Nephron progenitor cell (in vitro differentiated cells): ENCODE measurements at regions not wholly inside any gene's neighbourhood (a gene's known extent, or its start where the extent isn't known, plus 50 kb on each side); places are given as distances from the start of the nearest gene placed in this dataset.

Source experiments
- DNase-seq: peaks from one replicate; pipeline ENCODE4 v3.0.0; 2021
- H3K27ac Mint-ChIP-seq: 2 replicates; pipeline ENCODE4 v1.8.0; 2021; ENCODE audit warnings: mild to moderate bottlenecking, moderate library complexity, mixed read lengths
- H3K27me3 Mint-ChIP-seq: 2 replicates; pipeline ENCODE4 v1.8.0; 2021; ENCODE audit warnings: mild to moderate bottlenecking, low read depth, mixed read lengths; ENCODE audit not compliant: poor library complexity
- H3K36me3 Mint-ChIP-seq: 2 replicates; pipeline ENCODE4 v1.8.0; 2021; ENCODE audit warnings: low read depth, mixed read lengths
- H3K4me1 Mint-ChIP-seq: 2 replicates; pipeline ENCODE4 v1.8.0; 2021; ENCODE audit warnings: mixed read lengths
- H3K4me3 Mint-ChIP-seq: 2 replicates; pipeline ENCODE4 v1.8.0; 2021; ENCODE audit warnings: mild to moderate bottlenecking, moderate library complexity, mixed read lengths
- H3K9me3 Mint-ChIP-seq: 2 replicates; pipeline ENCODE4 v1.8.0; 2021; ENCODE audit warnings: mild to moderate bottlenecking, moderate library complexity, mixed read lengths
- TF ChIP-seq, protein P1 (sequence below): fragments of 200-600 bp; sonication (generic); IDR thresholded peaks from 2 replicates; pipeline ENCODE4 v1.5.0; 2021; ENCODE audit warnings: antibody characterized with exemption

DNA sequence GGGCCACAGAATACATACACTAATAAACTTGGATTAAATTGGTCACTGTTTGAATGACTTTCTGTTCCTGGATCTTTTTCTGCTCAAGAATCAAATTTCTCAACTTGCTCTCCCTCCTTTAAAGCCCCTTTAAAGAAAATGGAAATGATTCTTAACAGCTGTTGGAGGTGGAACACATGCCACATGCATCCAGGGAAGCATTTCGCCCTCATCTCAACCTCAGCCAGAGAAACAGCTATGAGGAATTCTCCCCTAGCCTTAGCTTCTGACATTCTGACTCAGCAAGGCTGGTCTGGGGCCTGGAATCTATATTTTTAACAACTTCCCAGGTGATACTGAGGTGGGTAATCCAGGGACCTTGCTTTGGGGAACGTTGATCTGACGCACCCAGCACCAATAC lies 263.4 kb upstream of the ECI2 start:
- H3K9me3 Mint-ChIP-seq, result no peaks in the 10 kb centered on the region
- DNase-seq, result no peak
- no peak overlapping the region for H3K4me3 Mint-ChIP-seq
- H3K27ac Mint-ChIP-seq, result no peak overlapping the region
- peaks cover 34% of the 10 kb centered on the region for H3K4me1 Mint-ChIP-seq
- no peaks in the 10 kb centered on the region for H3K36me3 Mint-ChIP-seq
- TF ChIP-seq, protein P1, sequence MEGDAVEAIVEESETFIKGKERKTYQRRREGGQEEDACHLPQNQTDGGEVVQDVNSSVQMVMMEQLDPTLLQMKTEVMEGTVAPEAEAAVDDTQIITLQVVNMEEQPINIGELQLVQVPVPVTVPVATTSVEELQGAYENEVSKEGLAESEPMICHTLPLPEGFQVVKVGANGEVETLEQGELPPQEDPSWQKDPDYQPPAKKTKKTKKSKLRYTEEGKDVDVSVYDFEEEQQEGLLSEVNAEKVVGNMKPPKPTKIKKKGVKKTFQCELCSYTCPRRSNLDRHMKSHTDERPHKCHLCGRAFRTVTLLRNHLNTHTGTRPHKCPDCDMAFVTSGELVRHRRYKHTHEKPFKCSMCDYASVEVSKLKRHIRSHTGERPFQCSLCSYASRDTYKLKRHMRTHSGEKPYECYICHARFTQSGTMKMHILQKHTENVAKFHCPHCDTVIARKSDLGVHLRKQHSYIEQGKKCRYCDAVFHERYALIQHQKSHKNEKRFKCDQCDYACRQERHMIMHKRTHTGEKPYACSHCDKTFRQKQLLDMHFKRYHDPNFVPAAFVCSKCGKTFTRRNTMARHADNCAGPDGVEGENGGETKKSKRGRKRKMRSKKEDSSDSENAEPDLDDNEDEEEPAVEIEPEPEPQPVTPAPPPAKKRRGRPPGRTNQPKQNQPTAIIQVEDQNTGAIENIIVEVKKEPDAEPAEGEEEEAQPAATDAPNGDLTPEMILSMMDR, result no peak
- peaks cover 7% of the 10 kb centered on the region for H3K27me3 Mint-ChIP-seq

DNA sequence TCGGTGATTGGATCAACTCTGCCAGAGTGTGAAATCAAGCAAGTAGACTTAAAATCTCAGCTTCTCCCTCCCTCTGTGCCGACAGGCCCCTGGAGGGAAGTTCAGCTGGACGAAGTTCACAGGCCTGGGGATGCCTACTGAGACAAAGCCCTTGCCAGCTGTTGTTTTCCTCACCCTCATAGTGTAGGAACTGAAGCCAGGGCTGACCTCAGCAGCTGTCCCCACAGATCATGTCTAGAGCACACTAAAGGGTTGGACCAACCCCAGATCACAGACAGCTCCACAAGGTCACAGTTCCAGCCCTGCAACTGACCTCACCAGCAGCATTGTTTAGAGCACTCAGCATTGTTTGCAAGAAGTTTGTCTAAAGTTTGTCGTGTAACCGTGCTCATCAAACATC lies 261.9 kb upstream of the ECI2 start:
- no peak for DNase-seq
- Mint-ChIP-seq H3K4me3 (no peak overlapping the region), H3K9me3 (no peaks in the 10 kb centered on the region), H3K27me3 (peaks cover 7% of the 10 kb centered on the region), H3K27ac (no peak overlapping the region), H3K4me1 (peaks cover 23% of the 10 kb centered on the region), H3K36me3 (no peaks in the 10 kb centered on the region)
- TF ChIP-seq, protein P1, result no peak

DNA sequence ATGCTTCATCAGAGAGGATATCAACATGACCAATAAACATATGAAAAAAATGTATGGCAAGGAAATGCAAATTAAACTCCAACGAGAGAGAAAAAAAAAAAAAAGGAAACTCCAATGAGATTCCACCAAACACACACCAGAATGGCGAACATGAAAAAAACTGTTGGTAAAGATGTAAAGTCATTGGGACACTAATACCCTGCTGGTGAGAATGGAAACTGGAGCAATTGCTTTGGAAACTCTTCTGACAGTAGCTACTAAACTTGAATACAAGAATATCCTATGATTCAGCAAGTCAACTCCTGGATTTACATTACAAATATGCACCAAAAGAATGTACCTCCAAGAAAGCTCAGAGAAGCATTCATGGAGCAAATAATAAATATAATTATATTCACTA lies 260.7 kb upstream of the ECI2 start:
- no peaks in the 10 kb centered on the region for H3K9me3 Mint-ChIP-seq
- H3K4me1 Mint-ChIP-seq, result peaks cover 20% of the 10 kb centered on the region
- H3K27ac Mint-ChIP-seq, result no peak overlapping the region

DNA sequence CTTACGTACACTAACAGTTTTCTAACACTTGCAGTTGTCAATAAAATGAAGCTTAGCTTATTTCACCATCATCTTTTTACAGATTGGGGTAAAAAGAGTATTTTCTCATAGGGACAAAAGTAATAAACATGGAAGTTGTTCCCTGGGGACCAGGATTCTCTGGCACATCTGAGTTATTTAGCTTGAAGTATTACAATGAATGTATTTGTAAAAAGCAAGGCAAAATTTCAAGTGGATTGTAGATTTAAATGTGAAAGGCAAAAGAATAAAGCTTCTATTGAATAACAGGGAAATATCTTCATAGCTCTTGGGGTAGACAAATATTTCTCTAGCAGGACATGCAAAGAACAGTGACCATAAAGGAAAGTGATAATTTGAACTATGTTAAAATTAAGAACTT lies 260.0 kb upstream of the ECI2 start:
- Mint-ChIP-seq H3K9me3 (no peaks in the 10 kb centered on the region), H3K4me3 (no peak overlapping the region), H3K4me1 (peaks cover 20% of the 10 kb centered on the region), H3K27me3 (peaks cover 8% of the 10 kb centered on the region), H3K27ac (no peak overlapping the region), H3K36me3 (no peaks in the 10 kb centered on the region)
- no peak for DNase-seq
- TF ChIP-seq, protein P1, result no peak

More for the DNA sequence above, 260.7 kb upstream of the ECI2 start:
- Mint-ChIP-seq H3K36me3 (no peaks in the 10 kb centered on the region), H3K4me3 (no peak overlapping the region), H3K27me3 (peaks cover 8% of the 10 kb centered on the region)
- TF ChIP-seq, protein P1, result no peak
- no peak for DNase-seq

DNA sequence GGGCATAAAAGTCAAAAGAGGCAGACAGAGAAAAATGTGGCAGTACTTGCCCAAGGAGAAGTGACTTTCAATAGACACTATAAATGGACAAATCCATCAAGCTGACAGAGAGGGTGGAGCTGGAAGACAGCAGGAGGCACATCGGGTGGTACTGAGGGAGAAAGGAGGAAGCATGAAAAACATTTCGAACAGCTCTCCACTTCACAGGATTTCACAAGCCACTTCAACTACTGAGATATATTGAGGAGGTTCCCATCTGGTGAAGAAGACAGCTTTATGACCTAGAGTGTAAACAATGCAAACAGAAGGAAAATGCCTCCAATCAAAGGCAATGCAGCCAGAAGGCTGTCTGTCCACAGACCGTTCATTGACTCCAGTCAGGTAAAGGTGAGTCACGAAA lies 259.4 kb upstream of the ECI2 start:
- Mint-ChIP-seq H3K4me1 (peaks cover 20% of the 10 kb centered on the region), H3K36me3 (no peaks in the 10 kb centered on the region), H3K27ac (peak overlapping the region; percentile 33), H3K27me3 (peaks cover 8% of the 10 kb centered on the region), H3K9me3 (no peaks in the 10 kb centered on the region), H3K4me3 (no peak overlapping the region)
- no peak for DNase-seq
- TF ChIP-seq, protein P1, result no peak

DNA sequence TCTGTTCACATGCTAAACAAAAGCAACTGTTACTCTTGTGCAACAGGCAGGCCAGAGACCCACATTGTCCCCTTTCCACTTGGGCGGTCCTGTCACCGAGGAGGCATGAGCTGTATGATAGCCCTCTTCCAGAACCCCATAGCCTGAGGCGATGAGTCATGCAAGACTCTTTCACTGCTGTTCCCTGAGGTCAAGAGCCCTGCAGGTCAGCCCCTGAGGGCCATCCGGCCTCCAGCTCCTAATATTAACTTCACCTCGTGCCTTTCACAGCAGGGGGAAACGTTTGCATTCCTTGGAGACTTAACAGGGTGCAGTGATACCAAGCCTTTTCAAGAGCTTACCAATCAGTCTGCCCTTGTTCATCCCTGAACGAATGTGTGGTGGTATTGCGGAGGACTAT lies 253.3 kb upstream of the ECI2 start:
- no peak overlapping the region for H3K27ac Mint-ChIP-seq
- H3K27me3 Mint-ChIP-seq, result peaks cover 10% of the 10 kb centered on the region
- no peak for DNase-seq
- TF ChIP-seq, protein P1, result no peak
- H3K4me1 Mint-ChIP-seq, result peaks cover 24% of the 10 kb centered on the region
- H3K4me3 Mint-ChIP-seq, result no peak overlapping the region
- peaks cover 27% of the 10 kb centered on the region for H3K9me3 Mint-ChIP-seq
- H3K36me3 Mint-ChIP-seq, result peaks cover 9% of the 10 kb centered on the region
